ENCODE measurements at regions not wholly inside any gene's neighbourhood (a gene's known extent, or its start where the extent isn't known, plus 50 kb on each side); places are given as distances from the start of the nearest gene placed in this dataset.
A peak's percentile ranks its signal among the peaks of the same experiment; 100 is the strongest.
"Not testable (repeated sequence)": the region's sequence is repeated elsewhere in the genome, so short reads cannot be mapped to it uniquely, and the experiment has no call there.

GRCh38 chr9:135353935-135354334, 125.6 kb upstream of the PPP1R26 start:
- ATAC-seq (no peak), DNase-seq (ENCODE audit: missing footprints) (peak; percentile 62)
- intact Hi-C loops (cut with DNase I): no loop called here

- DNase-seq (ENCODE audit: missing footprints) (peak; percentile 56), ATAC-seq (no peak)
- intact Hi-C loops (cut with DNase I): no loop called here
Observed at GRCh38 chr9:135355521-135356011, 124.0 kb upstream of the PPP1R26 start.

GRCh38 chr9:135356021-135356420, 123.6 kb upstream of the PPP1R26 start:
- ATAC-seq (no peak), DNase-seq (ENCODE audit: missing footprints) (peak; percentile 56)
- intact Hi-C loops (cut with DNase I): no loop called here

GRCh38 chr9:135356796-135357195, 122.8 kb upstream of the PPP1R26 start:
- ATAC-seq: no peak
- intact Hi-C loops (cut with DNase I): no loop called here
- peak; percentile 40 for DNase-seq (ENCODE audit: missing footprints)

- DNase-seq (ENCODE audit: missing footprints) (peak; percentile 57), ATAC-seq (no peak)
- intact Hi-C loops (cut with DNase I): no loop called here
Observed at GRCh38 chr9:135357863-135358551, 121.6 kb upstream of the PPP1R26 start.

GRCh38 chr9:135358552-135358940, 121.0 kb upstream of the PPP1R26 start:
- DNase-seq (ENCODE audit: missing footprints) (peak; percentile 55), ATAC-seq (no peak)
- intact Hi-C loops (cut with DNase I): no loop called here

GRCh38 chr9:135359764-135360163, 119.8 kb upstream of the PPP1R26 start:
- no peak for ATAC-seq
- intact Hi-C loops (cut with DNase I): no loop called here
- peak; percentile 18 for DNase-seq (ENCODE audit: missing footprints)

GRCh38 chr9:135360617-135361016, 119.0 kb upstream of the PPP1R26 start:
- ATAC-seq (no peak), DNase-seq (ENCODE audit: missing footprints) (peak; percentile 9)
- intact Hi-C loops (cut with DNase I): no loop called here

- intact Hi-C loops (cut with DNase I); ATAC-seq; DNase-seq (ENCODE audit: missing footprints): not testable (repeated sequence)
Observed at GRCh38 chr9:135361668-135362067, 117.9 kb upstream of the PPP1R26 start.

- no peak for ATAC-seq
- peak; percentile 27 for DNase-seq (ENCODE audit: missing footprints)
- intact Hi-C loops (cut with DNase I): no loop called here
Observed at GRCh38 chr9:135363596-135363995, 116.0 kb upstream of the PPP1R26 start.

GRCh38 chr9:135365013-135365768, 114.4 kb upstream of the PPP1R26 start:
- no peak for ATAC-seq
- no peak for DNase-seq (ENCODE audit: missing footprints)
- intact Hi-C loops (cut with DNase I): no loop called here

GRCh38 chr9:135366104-135366503, 113.5 kb upstream of the PPP1R26 start:
- ATAC-seq (no peak), DNase-seq (ENCODE audit: missing footprints) (peak; percentile 9)
- intact Hi-C loops (cut with DNase I): no loop called here

GRCh38 chr9:135369412-135369990, 110.1 kb upstream of the PPP1R26 start:
- ATAC-seq (no peak), DNase-seq (ENCODE audit: missing footprints) (no peak)
- intact Hi-C loops (cut with DNase I): no loop called here

GRCh38 chr9:135370411-135371375, 108.9 kb upstream of the PPP1R26 start:
- intact Hi-C loops (cut with DNase I): no loop called here
- DNase-seq (ENCODE audit: missing footprints): peak; percentile 31
- ATAC-seq: no peak

- DNase-seq (ENCODE audit: missing footprints): peak; percentile 6
- no peak for ATAC-seq
- intact Hi-C loops (cut with DNase I): no loop called here
Observed at GRCh38 chr9:135371535-135371934, 108.0 kb upstream of the PPP1R26 start.

GRCh38 chr9:135372036-135372435, 107.5 kb upstream of the PPP1R26 start:
- ATAC-seq (no peak), DNase-seq (ENCODE audit: missing footprints) (peak; percentile 32)
- intact Hi-C loops (cut with DNase I): no loop called here

GRCh38 chr9:135372501-135373008, 107.0 kb upstream of the PPP1R26 start:
- ATAC-seq: no peak

GRCh38 chr9:135373151-135373685, 106.4 kb upstream of the PPP1R26 start:
- DNase-seq (ENCODE audit: missing footprints): peak; percentile 60
- no peak for ATAC-seq
- intact Hi-C loops (cut with DNase I): no loop called here

More at GRCh38 chr9:135372501-135373008, 107.0 kb upstream of the PPP1R26 start:
- intact Hi-C loops (cut with DNase I): no loop called here
- DNase-seq (ENCODE audit: missing footprints): peak; percentile 25
